HEK293 (cell line): ENCODE measurements at regions not wholly inside any gene's neighbourhood (a gene's known extent, or its start where the extent isn't known, plus 50 kb on each side); places are given as distances from the start of the nearest gene placed in this dataset.
"Not testable (repeated sequence)": the region's sequence is repeated elsewhere in the genome, so short reads cannot be mapped to it uniquely, and the experiment has no call there.

ENCODE experiments used
- CTCF ChIA-PET: fragments of 350-600 bp; formaldehyde crosslinking; extraction: SDS; loops from one replicate; lab custom pipeline; 2021; ENCODE audit warnings: antibody characterized with exemption; lab: Yijun Ruan, JAX
- POLR2A ChIA-PET: fragments of 300-600 bp; formaldehyde crosslinking; extraction: SDS; loops from one replicate; lab custom pipeline; 2020; ENCODE audit warnings: antibody characterized with exemption, inconsistent platforms; lab: Yijun Ruan, JAX
- H3K27ac ChIP-seq: fragments of 200-500 bp; sonication (Bioruptor generic); 2 replicates; pipeline ENCODE4 v1.5.1; 2014; ENCODE audit warnings: low read depth, low read length, control low read depth, inconsistent platforms; ENCODE audit errors: extremely low read depth
- H3K36me3 ChIP-seq, 2 experiments: fragments of 200-500 bp in 1 of 2; sonication (Bioruptor generic) in 1 of 2; 1 replicate in 1 of 2; 2 replicates in 1 of 2; pipeline ENCODE4 v1.5.1; 2014 to 2017; ENCODE audit warnings: inconsistent platforms in 2 of 2, low read length in 2 of 2; ENCODE audit not compliant: control insufficient read depth in 2 of 2, insufficient read depth in 1 of 2
- H3K4me1 ChIP-seq: fragments of 200-500 bp; sonication (Bioruptor generic); 2 replicates; pipeline ENCODE4 v1.5.1; 2014; ENCODE audit warnings: mild to moderate bottlenecking, low read length, inconsistent platforms; ENCODE audit not compliant: control insufficient read depth, insufficient read depth
- H3K4me3 ChIP-seq: 2 replicates; pipeline ENCODE4 v1.5.1; 2011; ENCODE audit warnings: low read depth, mild to moderate bottlenecking, control low read depth, low read length, moderate library complexity
- H3K9me3 ChIP-seq: fragments of 200-500 bp; sonication (Bioruptor generic); 2 replicates; pipeline ENCODE4 v1.5.1; 2014; ENCODE audit warnings: low read depth, low read length, inconsistent platforms; ENCODE audit not compliant: control insufficient read depth, insufficient read depth
- CTCF ChIP-seq: fragments of 450-650 bp; formaldehyde crosslinking; IDR thresholded peaks from 2 replicates; pipeline ENCODE4 v1.5.1; 2016; ENCODE audit warnings: missing biosample characterization, missing genetic modification characterization
- PRDM4 ChIP-seq: fragments of 450-650 bp; formaldehyde crosslinking; IDR thresholded peaks from 2 replicates; pipeline ENCODE4 v1.5.1; 2017; ENCODE audit warnings: missing biosample characterization, missing genetic modification characterization
- REPIN1 ChIP-seq: fragments of 450-650 bp; formaldehyde crosslinking; IDR thresholded peaks from 2 replicates; pipeline ENCODE4 v1.5.1; 2017; ENCODE audit warnings: missing biosample characterization, missing genetic modification characterization, low read depth
- ZBTB11 ChIP-seq: fragments of 450-650 bp; formaldehyde crosslinking; conservative IDR thresholded peaks from 2 replicates; pipeline ENCODE4 v1.5.1; 2016; ENCODE audit warnings: low read depth, missing biosample characterization, missing genetic modification characterization
- ZBTB48 ChIP-seq: fragments of 450-650 bp; formaldehyde crosslinking; IDR thresholded peaks from 2 replicates; pipeline ENCODE4 v1.5.1; 2016; ENCODE audit warnings: missing biosample characterization, missing genetic modification characterization
- ZEB2 ChIP-seq: fragments of 450-650 bp; formaldehyde crosslinking; IDR thresholded peaks from 2 replicates; pipeline ENCODE4 v1.5.1; 2016; ENCODE audit warnings: missing biosample characterization, missing genetic modification characterization
- ZNF114 ChIP-seq: fragments of 450-650 bp; formaldehyde crosslinking; IDR thresholded peaks from 2 replicates; pipeline ENCODE4 v1.5.0; 2017; ENCODE audit warnings: missing biosample characterization, missing genetic modification characterization
- ZNF133 ChIP-seq: fragments of 450-650 bp; formaldehyde crosslinking; IDR thresholded peaks from 2 replicates; pipeline ENCODE4 v1.5.1; 2016; ENCODE audit warnings: missing biosample characterization, missing genetic modification characterization
- ZNF140 ChIP-seq: fragments of 450-650 bp; formaldehyde crosslinking; IDR thresholded peaks from 2 replicates; pipeline ENCODE4 v1.5.1; 2016; ENCODE audit warnings: missing biosample characterization, missing genetic modification characterization
- ZNF148 ChIP-seq: fragments of 450-650 bp; formaldehyde crosslinking; IDR thresholded peaks from 2 replicates; pipeline ENCODE4 v1.5.0; 2017; ENCODE audit warnings: missing biosample characterization, missing genetic modification characterization, borderline replicate concordance
- ZNF18 ChIP-seq: fragments of 450-650 bp; formaldehyde crosslinking; IDR thresholded peaks from 2 replicates; pipeline ENCODE4 v1.5.1; 2016; ENCODE audit warnings: missing biosample characterization, missing genetic modification characterization
- ZNF391 ChIP-seq: fragments of 450-650 bp; formaldehyde crosslinking; IDR thresholded peaks from 2 replicates; pipeline ENCODE4 v1.5.1; 2016; ENCODE audit warnings: low read depth, missing biosample characterization, missing genetic modification characterization, borderline replicate concordance
- ZNF549 ChIP-seq: fragments of 450-650 bp; IDR thresholded peaks from 2 replicates; pipeline ENCODE4 v1.5.1; 2018; ENCODE audit warnings: missing biosample characterization, missing genetic modification characterization, mild to moderate bottlenecking, inconsistent platforms, moderate library complexity
- ZNF610 ChIP-seq: fragments of 450-650 bp; formaldehyde crosslinking; IDR thresholded peaks from 2 replicates; pipeline ENCODE4 v1.5.1; 2016; ENCODE audit warnings: missing biosample characterization, missing genetic modification characterization, borderline replicate concordance
- ZNF660 ChIP-seq: fragments of 450-650 bp; IDR thresholded peaks from 2 replicates; pipeline ENCODE4 v1.5.1; 2018; ENCODE audit warnings: missing biosample characterization, mild to moderate bottlenecking, missing genetic modification characterization
- ZNF670 ChIP-seq: fragments of 450-650 bp; formaldehyde crosslinking; IDR thresholded peaks from 2 replicates; pipeline ENCODE4 v1.5.1; 2016; ENCODE audit warnings: missing biosample characterization, missing genetic modification characterization, low read depth
- ZNF792 ChIP-seq: fragments of 450-650 bp; formaldehyde crosslinking; IDR thresholded peaks from 2 replicates; pipeline ENCODE4 v1.5.1; 2016; ENCODE audit warnings: missing biosample characterization, missing genetic modification characterization

GRCh38 chr4:122076835-122077234, 75.3 kb upstream of the BLTP1 start:
- H3K9me3 ChIP-seq, H3K4me3 ChIP-seq, CTCF ChIA-PET, H3K27ac ChIP-seq, POLR2A ChIA-PET, H3K4me1 ChIP-seq, H3K36me3 ChIP-seq: not testable (repeated sequence)

- Histone ChIP-seq H3K27ac (no peak overlapping the region), H3K4me1 (no peaks in the 10 kb centered on the region), H3K9me3 (no peaks in the 10 kb centered on the region), H3K36me3 (no peaks in the 10 kb centered on the region), H3K4me3 (no peak overlapping the region)
- no peak for TF ChIP-seq PRDM4 (tag by site-specific recombination)
- no peak for TF ChIP-seq ZNF114 (tag by site-specific recombination)
- TF ChIP-seq ZNF140 (tag by site-specific recombination), result no peak
- TF ChIP-seq REPIN1 (tag by site-specific recombination), result no peak
- no peak for TF ChIP-seq ZNF133 (tag by site-specific recombination)
- no peak for TF ChIP-seq CTCF (tag by site-specific recombination)
- no peak for TF ChIP-seq ZBTB48 (tag by site-specific recombination)
- no peak for TF ChIP-seq ZNF792 (tag by site-specific recombination)
- no peak for TF ChIP-seq ZNF660 (tag by site-specific recombination)
- TF ChIP-seq ZNF610, result no peak
- no peak for TF ChIP-seq ZEB2 (tag by site-specific recombination)
- TF ChIP-seq ZNF18 (tag by site-specific recombination), result no peak
- no peak for TF ChIP-seq ZBTB11
- ChIA-PET POLR2A (no interaction called here), CTCF (no interaction called here)
These were observed 78.5 kb upstream of the BLTP1 start for GRCh38 chr4:122073615-122074014.

- no peaks in the 10 kb centered on the region for H3K4me1 ChIP-seq
- H3K36me3 ChIP-seq, result no peaks in the 10 kb centered on the region
- ChIA-PET POLR2A (no interaction called here), CTCF (no interaction called here)
- H3K4me3 ChIP-seq, result no peak overlapping the region
- no peak overlapping the region for H3K27ac ChIP-seq
- no peaks in the 10 kb centered on the region for H3K9me3 ChIP-seq
- no peak for TF ChIP-seq ZNF549 (tag by site-specific recombination)
- no peak for TF ChIP-seq ZNF391 (tag by site-specific recombination)
- TF ChIP-seq ZNF148 (tag by site-specific recombination), result no peak
- TF ChIP-seq ZNF670 (tag by site-specific recombination), result no peak
- TF ChIP-seq PRDM4 (tag by site-specific recombination), result no peak
- TF ChIP-seq ZNF610, result peak; percentile 87
- TF ChIP-seq, all 188 proteins: peak for 1
These were observed 86.2 kb upstream of the BLTP1 start for GRCh38 chr4:122065915-122066314.
